ENCODE measurements at regions not wholly inside any gene's neighbourhood (a gene's known extent, or its start where the extent isn't known, plus 50 kb on each side); places are given as distances from the start of the nearest gene placed in this dataset.

- TF ChIP-seq CTCF (conservative IDR thresholded peaks at IDR 0.05; ENCODE audit: low read length) = no peak
- TF ChIP-seq EZH2phosphoT487 (IDR thresholded peaks at IDR 0.05; ENCODE audit: borderline replicate concordance) = no peak
Observed at GRCh38 chr10:23558361-23558799, 119.5 kb downstream of the OTUD1 start.
